ENCODE measurements at regions not wholly inside any gene's neighbourhood (a gene's known extent, or its start where the extent isn't known, plus 50 kb on each side); places are given as distances from the start of the nearest gene placed in this dataset.

GRCh38 chr9:89797937-89798455 lies 193.2 kb downstream of the GADD45G start:
- Histone ChIP-seq H4K20me1 (ENCODE audit: insufficient read depth, low read length) (no peaks in the 10 kb centered on the region), H3K27ac (ENCODE audit: low read depth, low read length) (no peak overlapping the region), H2AFZ (ENCODE audit: low read length) (no peak overlapping the region), H3K4me3 (ENCODE audit: insufficient read depth, low read length) (no peak overlapping the region), H3K36me3 (ENCODE audit: insufficient read depth, low read length) (no peaks in the 10 kb centered on the region), H3K27me3 (ENCODE audit: insufficient read depth, low read length) (no peaks in the 10 kb centered on the region), H3K9me3 (ENCODE audit: low read depth, low read length) (no peaks in the 10 kb centered on the region), H3K4me2 (ENCODE audit: insufficient read depth, low read length) (no peak overlapping the region), H3K79me2 (ENCODE audit: insufficient read depth, low read length) (no peaks in the 10 kb centered on the region), H3K4me1 (ENCODE audit: insufficient read depth, low read length) (no peaks in the 10 kb centered on the region)
- DNase-seq (ENCODE audit: insufficient read length, low spot score, missing footprints) = no peak
- TF ChIP-seq CTCF (IDR thresholded peaks at IDR 0.05; ENCODE audit: extremely low read depth, low read depth, low read length) = no peak

- Histone ChIP-seq H3K4me2 (ENCODE audit: insufficient read depth, low read length) (no peak overlapping the region), H2AFZ (ENCODE audit: low read length) (no peak overlapping the region), H3K27me3 (ENCODE audit: insufficient read depth, low read length) (no peaks in the 10 kb centered on the region), H3K36me3 (ENCODE audit: insufficient read depth, low read length) (no peaks in the 10 kb centered on the region), H3K9me3 (ENCODE audit: low read depth, low read length) (no peaks in the 10 kb centered on the region), H3K4me3 (ENCODE audit: insufficient read depth, low read length) (no peak overlapping the region), H4K20me1 (ENCODE audit: insufficient read depth, low read length) (no peaks in the 10 kb centered on the region), H3K27ac (ENCODE audit: low read depth, low read length) (no peak overlapping the region), H3K79me2 (ENCODE audit: insufficient read depth, low read length) (no peaks in the 10 kb centered on the region), H3K4me1 (ENCODE audit: insufficient read depth, low read length) (no peaks in the 10 kb centered on the region)
- no peak for DNase-seq (ENCODE audit: insufficient read length, low spot score, missing footprints)
- TF ChIP-seq CTCF (IDR thresholded peaks at IDR 0.05; ENCODE audit: extremely low read depth, low read depth, low read length) = no peak
Measured at GRCh38 chr9:89798547-89799120, 193.8 kb downstream of the GADD45G start.

- Histone ChIP-seq H3K4me1 (ENCODE audit: insufficient read depth, low read length) (no peaks in the 10 kb centered on the region), H3K4me3 (ENCODE audit: insufficient read depth, low read length) (no peak overlapping the region), H3K9me3 (ENCODE audit: low read depth, low read length) (no peaks in the 10 kb centered on the region), H3K4me2 (ENCODE audit: insufficient read depth, low read length) (no peak overlapping the region), H3K36me3 (ENCODE audit: insufficient read depth, low read length) (no peaks in the 10 kb centered on the region), H2AFZ (ENCODE audit: low read length) (no peak overlapping the region), H4K20me1 (ENCODE audit: insufficient read depth, low read length) (no peaks in the 10 kb centered on the region), H3K27ac (ENCODE audit: low read depth, low read length) (no peak overlapping the region), H3K27me3 (ENCODE audit: insufficient read depth, low read length) (no peaks in the 10 kb centered on the region), H3K79me2 (ENCODE audit: insufficient read depth, low read length) (no peaks in the 10 kb centered on the region)
- TF ChIP-seq CTCF (IDR thresholded peaks at IDR 0.05; ENCODE audit: extremely low read depth, low read depth, low read length) = no peak
- no peak for DNase-seq (ENCODE audit: insufficient read length, low spot score, missing footprints)
Measured at GRCh38 chr9:89799221-89799620, 194.4 kb downstream of the GADD45G start.

- no peak overlapping the region for H3K4me2 ChIP-seq (ENCODE audit: insufficient read depth, low read length)
- H3K79me2 ChIP-seq (ENCODE audit: insufficient read depth, low read length) = no peaks in the 10 kb centered on the region
- no peaks in the 10 kb centered on the region for H3K4me1 ChIP-seq (ENCODE audit: insufficient read depth, low read length)
- no peaks in the 10 kb centered on the region for H3K9me3 ChIP-seq (ENCODE audit: low read depth, low read length)
- no peak overlapping the region for H2AFZ ChIP-seq (ENCODE audit: low read length)
- H3K4me3 ChIP-seq (ENCODE audit: insufficient read depth, low read length) = no peak overlapping the region
- TF ChIP-seq CTCF (IDR thresholded peaks at IDR 0.05; ENCODE audit: extremely low read depth, low read depth, low read length) = no peak
- no peaks in the 10 kb centered on the region for H3K36me3 ChIP-seq (ENCODE audit: insufficient read depth, low read length)
- H4K20me1 ChIP-seq (ENCODE audit: insufficient read depth, low read length) = no peaks in the 10 kb centered on the region
- no peaks in the 10 kb centered on the region for H3K27me3 ChIP-seq (ENCODE audit: insufficient read depth, low read length)
- DNase-seq (ENCODE audit: insufficient read length, low spot score, missing footprints) = no peak
- H3K27ac ChIP-seq (ENCODE audit: low read depth, low read length) = no peak overlapping the region
Measured at GRCh38 chr9:89799766-89800165, 195.0 kb downstream of the GADD45G start.
